SK-N-SH treated with all-trans-retinoic acid at 6 μM for 48 hours (cell line): ENCODE measurements at regions not wholly inside any gene's neighbourhood (a gene's known extent, or its start where the extent isn't known, plus 50 kb on each side); places are given as distances from the start of the nearest gene placed in this dataset.

Experiments used
- ATAC-seq: fragments of 200-7000 bp; cut with Tn5 transposase; 3 replicates; pipeline ENCODE4 v1.9.1; 2020; ENCODE audit warnings: mild to moderate bottlenecking, moderate library complexity
- ARNTL ChIP-seq: fragments of 450-650 bp; formaldehyde crosslinking; IDR thresholded peaks from 2 replicates; pipeline ENCODE4 v1.5.0; 2020; ENCODE audit warnings: low read depth, mild to moderate bottlenecking, moderate library complexity, borderline replicate concordance
- CSDC2 ChIP-seq: fragments of 250-450 bp; sonication (Bioruptor Pico); IDR thresholded peaks from 2 replicates; pipeline ENCODE4 v1.5.0; 2020; ENCODE audit warnings: mild to moderate bottlenecking, moderate library complexity
- ESRRG ChIP-seq: fragments of 250-450 bp; sonication (Bioruptor Pico); IDR thresholded peaks from 2 replicates; pipeline ENCODE4 v1.6.1; 2021; ENCODE audit warnings: mild to moderate bottlenecking
- GLIS3 ChIP-seq: fragments of 250-450 bp; sonication (Bioruptor Pico); IDR thresholded peaks from 2 replicates; pipeline ENCODE4 v1.5.0; 2020; ENCODE audit warnings: mild to moderate bottlenecking, moderate library complexity
- ISL1 ChIP-seq: fragments of 250-450 bp; sonication (Bioruptor Pico); IDR thresholded peaks from 2 replicates; pipeline ENCODE4 v2.1.2; 2022; ENCODE audit warnings: mild to moderate bottlenecking, moderate library complexity
- OSR1 ChIP-seq: fragments of 250-450 bp; sonication (Bioruptor Pico); IDR thresholded peaks from 2 replicates; pipeline ENCODE4 v1.8.0; 2022; ENCODE audit warnings: moderate library complexity, mild to moderate bottlenecking, inconsistent platforms
- PATZ1 ChIP-seq: fragments of 250-450 bp; sonication (Bioruptor Pico); IDR thresholded peaks from 2 replicates; pipeline ENCODE4 v1.8.0; 2020; ENCODE audit warnings: mild to moderate bottlenecking, moderate library complexity, borderline replicate concordance
- PPARA ChIP-seq: fragments of 250-450 bp; sonication (Bioruptor Pico); IDR thresholded peaks from 2 replicates; pipeline ENCODE4 v1.5.0; 2020; ENCODE audit warnings: mild to moderate bottlenecking, borderline replicate concordance
- RARB ChIP-seq: fragments of 250-450 bp; sonication (Bioruptor Pico); IDR thresholded peaks from 2 replicates; pipeline ENCODE4 v1.8.0; 2021; ENCODE audit warnings: mild to moderate bottlenecking, moderate library complexity
- SNAI2 ChIP-seq: fragments of 250-450 bp; sonication (Bioruptor Pico); IDR thresholded peaks from 2 replicates; pipeline ENCODE4 v1.5.0; 2020; ENCODE audit warnings: mild to moderate bottlenecking, moderate library complexity
- TCF4 ChIP-seq: fragments of 250-450 bp; sonication (Bioruptor Pico); IDR thresholded peaks from 2 replicates; pipeline ENCODE4 v1.8.0; 2021; ENCODE audit warnings: mild to moderate bottlenecking, moderate library complexity, borderline replicate concordance
- TOX ChIP-seq: fragments of 250-450 bp; sonication (Bioruptor Pico); IDR thresholded peaks from 2 replicates; pipeline ENCODE4 v1.8.0; 2021; ENCODE audit warnings: mild to moderate bottlenecking, moderate library complexity, borderline replicate concordance
- ZC3H10 ChIP-seq: fragments of 250-450 bp; sonication (Bioruptor Pico); IDR thresholded peaks from 2 replicates; pipeline ENCODE4 v1.5.1; 2021; ENCODE audit warnings: mild to moderate bottlenecking, moderate library complexity
- ZFP30 ChIP-seq: fragments of 450-650 bp; formaldehyde crosslinking; IDR thresholded peaks from 2 replicates; pipeline ENCODE4 v1.5.0; 2022; ENCODE audit warnings: mild to moderate bottlenecking, moderate library complexity
- ZNF565 ChIP-seq: fragments of 450-650 bp; formaldehyde crosslinking; conservative IDR thresholded peaks from 2 replicates; pipeline ENCODE4 v1.5.0; 2020; ENCODE audit warnings: low read depth, mild to moderate bottlenecking, moderate library complexity
- ZNF70 ChIP-seq: fragments of 450-650 bp; formaldehyde crosslinking; IDR thresholded peaks from 2 replicates; pipeline ENCODE4 v1.5.0; 2020; ENCODE audit warnings: mild to moderate bottlenecking, moderate library complexity
- ZNF8 ChIP-seq: fragments of 450-650 bp; formaldehyde crosslinking; IDR thresholded peaks from 2 replicates; pipeline ENCODE4 v1.5.0; 2020; ENCODE audit warnings: mild to moderate bottlenecking, moderate library complexity
- TF ChIP-seq, protein P1 (sequence below): fragments of 250-450 bp; sonication (Bioruptor Pico); IDR thresholded peaks from 2 replicates; pipeline ENCODE4 v1.5.1; 2021; ENCODE audit warnings: mild to moderate bottlenecking, moderate library complexity
- TF ChIP-seq, protein P2 (sequence below): fragments of 250-450 bp; sonication (Bioruptor Pico); IDR thresholded peaks from 2 replicates; pipeline ENCODE4 v1.5.0; 2020; ENCODE audit warnings: mild to moderate bottlenecking, moderate library complexity
- TF ChIP-seq, protein P3 (sequence below): fragments of 250-450 bp; sonication (Bioruptor Pico); IDR thresholded peaks from 2 replicates; pipeline ENCODE4 v1.5.1; 2020; ENCODE audit warnings: low read depth, mild to moderate bottlenecking, moderate library complexity
- TF ChIP-seq, protein P4 (sequence below): fragments of 250-450 bp; sonication (Bioruptor Pico); IDR thresholded peaks from 2 replicates; pipeline ENCODE4 v1.8.0; 2021; ENCODE audit warnings: low read depth, mild to moderate bottlenecking, moderate library complexity, borderline replicate concordance

- peak; percentile 86 for ATAC-seq
- no peak for TF ChIP-seq OSR1
- TF ChIP-seq TOX (CRISPR knock-in tag): no peak
- no peak for TF ChIP-seq PATZ1 (CRISPR knock-in tag)
- no peak for TF ChIP-seq SNAI2 (CRISPR knock-in tag)
- TF ChIP-seq GLIS3 (CRISPR knock-in tag): no peak
- no peak for TF ChIP-seq CSDC2 (CRISPR knock-in tag)
- TF ChIP-seq, protein P1, sequence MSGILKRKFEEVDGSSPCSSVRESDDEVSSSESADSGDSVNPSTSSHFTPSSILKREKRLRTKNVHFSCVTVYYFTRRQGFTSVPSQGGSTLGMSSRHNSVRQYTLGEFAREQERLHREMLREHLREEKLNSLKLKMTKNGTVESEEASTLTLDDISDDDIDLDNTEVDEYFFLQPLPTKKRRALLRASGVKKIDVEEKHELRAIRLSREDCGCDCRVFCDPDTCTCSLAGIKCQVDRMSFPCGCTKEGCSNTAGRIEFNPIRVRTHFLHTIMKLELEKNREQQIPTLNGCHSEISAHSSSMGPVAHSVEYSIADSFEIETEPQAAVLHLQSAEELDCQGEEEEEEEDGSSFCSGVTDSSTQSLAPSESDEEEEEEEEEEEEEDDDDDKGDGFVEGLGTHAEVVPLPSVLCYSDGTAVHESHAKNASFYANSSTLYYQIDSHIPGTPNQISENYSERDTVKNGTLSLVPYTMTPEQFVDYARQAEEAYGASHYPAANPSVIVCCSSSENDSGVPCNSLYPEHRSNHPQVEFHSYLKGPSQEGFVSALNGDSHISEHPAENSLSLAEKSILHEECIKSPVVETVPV (CRISPR knock-in tag): no peak
- TF ChIP-seq ZC3H10 (CRISPR knock-in tag): no peak
Measured at GRCh38 chr4:106629268-106629625, 260.7 kb upstream of the GIMD1 start.

- no peak for TF ChIP-seq ISL1
- TF ChIP-seq CSDC2 (CRISPR knock-in tag): no peak
- TF ChIP-seq, protein P2, sequence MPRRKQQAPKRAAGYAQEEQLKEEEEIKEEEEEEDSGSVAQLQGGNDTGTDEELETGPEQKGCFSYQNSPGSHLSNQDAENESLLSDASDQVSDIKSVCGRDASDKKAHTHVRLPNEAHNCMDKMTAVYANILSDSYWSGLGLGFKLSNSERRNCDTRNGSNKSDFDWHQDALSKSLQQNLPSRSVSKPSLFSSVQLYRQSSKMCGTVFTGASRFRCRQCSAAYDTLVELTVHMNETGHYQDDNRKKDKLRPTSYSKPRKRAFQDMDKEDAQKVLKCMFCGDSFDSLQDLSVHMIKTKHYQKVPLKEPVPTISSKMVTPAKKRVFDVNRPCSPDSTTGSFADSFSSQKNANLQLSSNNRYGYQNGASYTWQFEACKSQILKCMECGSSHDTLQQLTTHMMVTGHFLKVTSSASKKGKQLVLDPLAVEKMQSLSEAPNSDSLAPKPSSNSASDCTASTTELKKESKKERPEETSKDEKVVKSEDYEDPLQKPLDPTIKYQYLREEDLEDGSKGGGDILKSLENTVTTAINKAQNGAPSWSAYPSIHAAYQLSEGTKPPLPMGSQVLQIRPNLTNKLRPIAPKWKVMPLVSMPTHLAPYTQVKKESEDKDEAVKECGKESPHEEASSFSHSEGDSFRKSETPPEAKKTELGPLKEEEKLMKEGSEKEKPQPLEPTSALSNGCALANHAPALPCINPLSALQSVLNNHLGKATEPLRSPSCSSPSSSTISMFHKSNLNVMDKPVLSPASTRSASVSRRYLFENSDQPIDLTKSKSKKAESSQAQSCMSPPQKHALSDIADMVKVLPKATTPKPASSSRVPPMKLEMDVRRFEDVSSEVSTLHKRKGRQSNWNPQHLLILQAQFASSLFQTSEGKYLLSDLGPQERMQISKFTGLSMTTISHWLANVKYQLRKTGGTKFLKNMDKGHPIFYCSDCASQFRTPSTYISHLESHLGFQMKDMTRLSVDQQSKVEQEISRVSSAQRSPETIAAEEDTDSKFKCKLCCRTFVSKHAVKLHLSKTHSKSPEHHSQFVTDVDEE (CRISPR knock-in tag): no peak
- no peak for TF ChIP-seq PPARA (CRISPR knock-in tag)
- TF ChIP-seq, protein P3, sequence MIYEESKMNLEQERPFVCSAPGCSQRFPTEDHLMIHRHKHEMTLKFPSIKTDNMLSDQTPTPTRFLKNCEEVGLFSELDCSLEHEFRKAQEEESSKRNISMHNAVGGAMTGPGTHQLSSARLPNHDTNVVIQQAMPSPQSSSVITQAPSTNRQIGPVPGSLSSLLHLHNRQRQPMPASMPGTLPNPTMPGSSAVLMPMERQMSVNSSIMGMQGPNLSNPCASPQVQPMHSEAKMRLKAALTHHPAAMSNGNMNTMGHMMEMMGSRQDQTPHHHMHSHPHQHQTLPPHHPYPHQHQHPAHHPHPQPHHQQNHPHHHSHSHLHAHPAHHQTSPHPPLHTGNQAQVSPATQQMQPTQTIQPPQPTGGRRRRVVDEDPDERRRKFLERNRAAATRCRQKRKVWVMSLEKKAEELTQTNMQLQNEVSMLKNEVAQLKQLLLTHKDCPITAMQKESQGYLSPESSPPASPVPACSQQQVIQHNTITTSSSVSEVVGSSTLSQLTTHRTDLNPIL (CRISPR knock-in tag): no peak
- no peak for TF ChIP-seq RARB (CRISPR knock-in tag)
- TF ChIP-seq ZFP30 (CRISPR knock-in tag): no peak
- no peak for TF ChIP-seq ZC3H10 (CRISPR knock-in tag)
- TF ChIP-seq ZNF8 (CRISPR knock-in tag): no peak
- no peak for TF ChIP-seq ESRRG (CRISPR knock-in tag)
- TF ChIP-seq ARNTL (CRISPR knock-in tag): no peak
- TF ChIP-seq, protein P1 (CRISPR knock-in tag): no peak
- no peak for TF ChIP-seq ZNF565 (CRISPR knock-in tag)
- TF ChIP-seq PATZ1 (CRISPR knock-in tag): no peak
- no peak for TF ChIP-seq SNAI2 (CRISPR knock-in tag)
- no peak for TF ChIP-seq ZNF70
- TF ChIP-seq, all 23 proteins: peak for 0
- ATAC-seq: peak; percentile 64
Measured at GRCh38 chr4:106628586-106629267, 260.1 kb upstream of the GIMD1 start.

DNA sequence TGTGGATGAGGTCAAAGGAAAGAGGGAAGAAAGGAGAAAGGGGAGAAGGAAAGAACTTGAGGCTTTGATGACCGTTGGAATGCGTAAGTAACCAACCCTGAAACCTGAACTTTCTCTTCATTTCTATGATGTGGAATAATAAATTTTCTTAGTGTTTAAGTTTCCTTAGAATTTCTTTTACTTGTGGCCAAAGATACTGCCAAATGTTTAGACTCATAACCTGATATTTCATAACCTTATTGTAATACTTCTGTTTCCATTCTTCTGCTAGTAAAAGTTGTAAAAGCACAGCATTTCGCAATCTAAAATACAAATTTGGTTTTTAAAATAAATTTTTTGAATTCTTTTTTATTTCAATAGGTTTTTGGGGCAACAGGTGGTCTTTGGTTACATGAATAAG, 258.5 kb upstream of the GIMD1 start:
- ATAC-seq: no peak
- TF ChIP-seq GLIS3 (CRISPR knock-in tag) (no peak), ISL1 (no peak), ZFP30 (CRISPR knock-in tag) (no peak), TCF4 (CRISPR knock-in tag) (no peak), ZC3H10 (CRISPR knock-in tag) (no peak), ZNF70 (no peak), ARNTL (CRISPR knock-in tag) (no peak), CSDC2 (CRISPR knock-in tag) (no peak), SNAI2 (CRISPR knock-in tag) (no peak)
- TF ChIP-seq, protein P1 (CRISPR knock-in tag): no peak
- TF ChIP-seq, protein P4, sequence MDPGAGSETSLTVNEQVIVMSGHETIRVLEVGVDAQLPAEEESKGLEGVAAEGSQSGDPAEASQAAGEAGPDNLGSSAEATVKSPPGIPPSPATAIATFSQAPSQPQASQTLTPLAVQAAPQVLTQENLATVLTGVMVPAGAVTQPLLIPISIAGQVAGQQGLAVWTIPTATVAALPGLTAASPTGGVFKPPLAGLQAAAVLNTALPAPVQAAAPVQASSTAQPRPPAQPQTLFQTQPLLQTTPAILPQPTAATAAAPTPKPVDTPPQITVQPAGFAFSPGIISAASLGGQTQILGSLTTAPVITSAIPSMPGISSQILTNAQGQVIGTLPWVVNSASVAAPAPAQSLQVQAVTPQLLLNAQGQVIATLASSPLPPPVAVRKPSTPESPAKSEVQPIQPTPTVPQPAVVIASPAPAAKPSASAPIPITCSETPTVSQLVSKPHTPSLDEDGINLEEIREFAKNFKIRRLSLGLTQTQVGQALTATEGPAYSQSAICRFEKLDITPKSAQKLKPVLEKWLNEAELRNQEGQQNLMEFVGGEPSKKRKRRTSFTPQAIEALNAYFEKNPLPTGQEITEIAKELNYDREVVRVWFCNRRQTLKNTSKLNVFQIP: no peak
